ENCODE measurements at regions not wholly inside any gene's neighbourhood (a gene's known extent, or its start where the extent isn't known, plus 50 kb on each side); places are given as distances from the start of the nearest gene placed in this dataset.

DNA sequence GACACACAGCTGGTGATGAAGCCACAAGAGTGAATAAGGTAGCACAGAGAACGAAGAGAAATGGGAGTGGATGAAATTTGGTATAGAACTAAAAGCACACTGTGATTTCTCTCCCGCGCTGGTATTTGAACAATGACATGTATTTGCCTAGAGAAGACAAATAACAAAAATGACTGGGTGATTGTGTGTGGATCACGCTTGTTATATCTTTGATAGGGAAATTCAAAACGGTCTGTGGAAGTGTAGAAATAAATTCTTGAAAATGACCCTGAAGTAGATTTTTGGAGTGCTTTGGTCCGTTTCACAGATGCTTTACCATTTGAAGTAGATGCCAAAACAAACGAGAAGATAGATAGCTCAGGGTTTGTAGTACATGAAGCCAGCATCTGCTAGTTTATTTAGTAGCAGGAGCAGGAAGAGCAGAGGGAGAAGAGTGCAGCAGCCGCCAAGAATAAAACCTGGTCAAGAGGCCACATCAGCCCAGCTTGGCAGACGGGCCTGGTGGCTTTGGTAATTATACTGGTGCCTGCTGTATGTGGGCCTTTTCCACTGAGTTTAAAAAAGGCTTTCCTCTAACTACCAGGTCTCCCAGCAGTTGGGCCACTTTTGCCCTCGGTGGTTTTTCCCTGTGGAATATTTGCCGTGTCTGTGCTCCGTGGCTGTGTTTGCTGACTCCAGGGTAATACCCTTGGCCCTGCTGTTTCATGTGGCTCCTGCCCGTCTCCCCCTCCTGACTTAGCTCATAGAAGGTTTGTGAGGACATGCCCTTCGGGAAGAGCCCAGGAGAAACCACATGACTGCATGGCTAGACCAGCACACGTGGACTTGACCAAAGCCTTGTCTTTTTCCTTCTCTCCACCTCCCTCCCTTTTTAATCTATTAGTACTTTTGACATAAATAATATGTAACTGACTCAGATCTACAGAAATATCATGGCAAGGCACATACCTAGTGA, 294.0 kb downstream of the SOX4 start:
- WGBS: 30% methylated on average over 15 of the region's 15 CpGs
- intact Hi-C loops (cut with DNase I): no loop called here
- Histone ChIP-seq H3K4me1 (peaks cover 20 to 47% (median 39%) of the 10 kb centered on the region in 4 donors), H3K27me3 (no peaks in the 10 kb centered on the region), H3K36me3 (no peaks in the 10 kb centered on the region), H3K9me3 (no peaks in the 10 kb centered on the region), H3K27ac (replicated peaks in 1 of 4) (peak overlapping the region; percentile 62 to 69 (median 66)), H3K4me3 (peak overlapping the region in 2 of 4 donors; percentile 6 to 13)
- DNase-seq (ENCODE audit: extremely low spot score): no peak
- no peak for TF ChIP-seq EP300 (IDR thresholded peaks at IDR 0.05)
- no peak for TF ChIP-seq POLR2A (IDR thresholded peaks at IDR 0.05; ENCODE audit: low read depth)
- TF ChIP-seq POLR2AphosphoS5 (IDR thresholded peaks at IDR 0.05): no peak
- TF ChIP-seq, protein P1, sequence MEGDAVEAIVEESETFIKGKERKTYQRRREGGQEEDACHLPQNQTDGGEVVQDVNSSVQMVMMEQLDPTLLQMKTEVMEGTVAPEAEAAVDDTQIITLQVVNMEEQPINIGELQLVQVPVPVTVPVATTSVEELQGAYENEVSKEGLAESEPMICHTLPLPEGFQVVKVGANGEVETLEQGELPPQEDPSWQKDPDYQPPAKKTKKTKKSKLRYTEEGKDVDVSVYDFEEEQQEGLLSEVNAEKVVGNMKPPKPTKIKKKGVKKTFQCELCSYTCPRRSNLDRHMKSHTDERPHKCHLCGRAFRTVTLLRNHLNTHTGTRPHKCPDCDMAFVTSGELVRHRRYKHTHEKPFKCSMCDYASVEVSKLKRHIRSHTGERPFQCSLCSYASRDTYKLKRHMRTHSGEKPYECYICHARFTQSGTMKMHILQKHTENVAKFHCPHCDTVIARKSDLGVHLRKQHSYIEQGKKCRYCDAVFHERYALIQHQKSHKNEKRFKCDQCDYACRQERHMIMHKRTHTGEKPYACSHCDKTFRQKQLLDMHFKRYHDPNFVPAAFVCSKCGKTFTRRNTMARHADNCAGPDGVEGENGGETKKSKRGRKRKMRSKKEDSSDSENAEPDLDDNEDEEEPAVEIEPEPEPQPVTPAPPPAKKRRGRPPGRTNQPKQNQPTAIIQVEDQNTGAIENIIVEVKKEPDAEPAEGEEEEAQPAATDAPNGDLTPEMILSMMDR (IDR thresholded peaks at IDR 0.05): no peak

DNA sequence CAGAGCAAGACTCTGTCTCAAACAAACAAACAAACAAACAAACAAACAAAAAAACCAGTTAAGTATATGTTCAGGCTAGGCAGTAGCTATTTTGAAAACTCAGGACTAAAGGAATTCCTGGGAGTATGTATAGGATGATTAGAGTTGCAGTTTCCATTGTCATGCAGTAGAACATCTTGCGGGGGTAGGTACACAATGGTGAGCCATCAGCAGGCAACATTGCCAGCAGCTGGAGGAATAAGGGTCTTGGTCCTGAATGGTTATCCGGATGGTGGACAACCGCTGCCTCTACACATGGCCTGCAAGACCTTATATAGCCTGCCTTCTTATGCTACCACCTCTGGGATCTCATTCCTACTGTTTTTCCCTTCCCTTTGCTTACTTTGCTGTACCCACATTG, 297.5 kb downstream of the SOX4 start:
- no peaks in the 10 kb centered on the region for H3K36me3 ChIP-seq
- no peak overlapping the region for H3K4me3 ChIP-seq
- TF ChIP-seq POLR2A (IDR thresholded peaks at IDR 0.05; ENCODE audit: low read depth) (no peak), POLR2AphosphoS5 (IDR thresholded peaks at IDR 0.05) (no peak)
- no peak overlapping the region for H3K27ac ChIP-seq (replicated peaks in 1 of 4)
- 69% methylated on average over 3 of the region's 3 CpGs for WGBS
- H3K4me1 ChIP-seq: peaks cover 14 to 26% (median 22%) of the 10 kb centered on the region in 4 donors
- H3K9me3 ChIP-seq: no peaks in the 10 kb centered on the region
- no peak for DNase-seq (ENCODE audit: extremely low spot score)
- intact Hi-C loops (cut with DNase I): no loop called here
- no peaks in the 10 kb centered on the region for H3K27me3 ChIP-seq

- no peak for DNase-seq (ENCODE audit: extremely low spot score)
- H3K27me3 ChIP-seq: no peaks in the 10 kb centered on the region
- intact Hi-C loops (cut with DNase I): no loop called here
- no peak overlapping the region for H3K4me3 ChIP-seq
- no peak for TF ChIP-seq POLR2A (IDR thresholded peaks at IDR 0.05; ENCODE audit: low read depth)
- TF ChIP-seq EP300 (IDR thresholded peaks at IDR 0.05): no peak
- no peak for TF ChIP-seq POLR2AphosphoS5 (IDR thresholded peaks at IDR 0.05)
- TF ChIP-seq, protein P1 (IDR thresholded peaks at IDR 0.05): no peak
- no peaks in the 10 kb centered on the region for H3K4me1 ChIP-seq
- no peak overlapping the region for H3K27ac ChIP-seq (replicated peaks in 1 of 4)
- 93% methylated on average over 4 of the region's 4 CpGs for WGBS
- H3K36me3 ChIP-seq: no peaks in the 10 kb centered on the region
- no peaks in the 10 kb centered on the region for H3K9me3 ChIP-seq
Measured at GRCh38 chr6:21893793-21894192, 300.2 kb downstream of the SOX4 start.

- 96% methylated on average over 6 of the region's 6 CpGs for WGBS
- Histone ChIP-seq H3K27ac (replicated peaks in 1 of 4) (no peak overlapping the region), H3K9me3 (no peaks in the 10 kb centered on the region), H3K27me3 (no peaks in the 10 kb centered on the region), H3K4me1 (no peaks in the 10 kb centered on the region), H3K4me3 (no peak overlapping the region), H3K36me3 (no peaks in the 10 kb centered on the region)
- no peak for TF ChIP-seq POLR2AphosphoS5 (IDR thresholded peaks at IDR 0.05)
- TF ChIP-seq POLR2A (IDR thresholded peaks at IDR 0.05; ENCODE audit: low read depth): no peak
- TF ChIP-seq EP300 (IDR thresholded peaks at IDR 0.05): no peak
- TF ChIP-seq, protein P1 (IDR thresholded peaks at IDR 0.05): no peak
- intact Hi-C loops (cut with DNase I): no loop called here
- no peak for DNase-seq (ENCODE audit: extremely low spot score)
Measured at GRCh38 chr6:21895555-21895954, 302.0 kb downstream of the SOX4 start.

- DNase-seq (ENCODE audit: extremely low spot score): no peak
- 86% methylated on average over 5 of the region's 5 CpGs for WGBS
- TF ChIP-seq EP300 (IDR thresholded peaks at IDR 0.05) (no peak), POLR2AphosphoS5 (IDR thresholded peaks at IDR 0.05) (no peak), POLR2A (IDR thresholded peaks at IDR 0.05; ENCODE audit: low read depth) (no peak)
- TF ChIP-seq, protein P1 (IDR thresholded peaks at IDR 0.05): no peak
- Histone ChIP-seq H3K36me3 (no peaks in the 10 kb centered on the region), H3K27me3 (no peaks in the 10 kb centered on the region), H3K4me3 (no peak overlapping the region), H3K27ac (replicated peaks in 1 of 4) (no peak overlapping the region), H3K9me3 (no peaks in the 10 kb centered on the region), H3K4me1 (no peaks in the 10 kb centered on the region)
- intact Hi-C loops (cut with DNase I): no loop called here
Measured at GRCh38 chr6:21898107-21898796, 304.7 kb downstream of the SOX4 start.

Measured in esophagus muscularis mucosa (tissue), 4 donors.